ENCODE measurements at regions not wholly inside any gene's neighbourhood (a gene's known extent, or its start where the extent isn't known, plus 50 kb on each side); places are given as distances from the start of the nearest gene placed in this dataset.

DNA sequence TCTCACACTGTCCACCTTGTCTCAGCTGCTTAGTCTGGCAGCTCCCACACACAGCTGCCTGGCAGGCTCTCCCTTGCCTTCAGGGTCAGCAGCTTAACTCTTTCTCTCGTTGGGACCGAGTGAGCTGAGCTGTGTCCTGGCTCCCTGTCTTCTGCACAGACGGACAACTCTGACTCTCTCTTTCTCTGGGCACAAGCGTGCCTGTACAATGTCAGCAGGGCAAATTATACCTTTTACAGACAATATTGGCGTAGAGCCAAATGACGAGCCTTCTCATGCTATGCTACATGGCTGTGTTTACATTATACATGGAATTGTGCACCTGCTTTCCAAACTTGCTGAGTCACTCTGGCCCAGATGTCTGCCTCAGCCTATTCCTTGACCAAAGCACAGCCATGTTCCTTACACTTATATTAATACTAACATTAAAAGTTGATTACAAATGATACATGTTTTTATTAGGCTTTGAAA is 188.6 kb downstream of the CYLC2 start:
- TF ChIP-seq, protein P1, sequence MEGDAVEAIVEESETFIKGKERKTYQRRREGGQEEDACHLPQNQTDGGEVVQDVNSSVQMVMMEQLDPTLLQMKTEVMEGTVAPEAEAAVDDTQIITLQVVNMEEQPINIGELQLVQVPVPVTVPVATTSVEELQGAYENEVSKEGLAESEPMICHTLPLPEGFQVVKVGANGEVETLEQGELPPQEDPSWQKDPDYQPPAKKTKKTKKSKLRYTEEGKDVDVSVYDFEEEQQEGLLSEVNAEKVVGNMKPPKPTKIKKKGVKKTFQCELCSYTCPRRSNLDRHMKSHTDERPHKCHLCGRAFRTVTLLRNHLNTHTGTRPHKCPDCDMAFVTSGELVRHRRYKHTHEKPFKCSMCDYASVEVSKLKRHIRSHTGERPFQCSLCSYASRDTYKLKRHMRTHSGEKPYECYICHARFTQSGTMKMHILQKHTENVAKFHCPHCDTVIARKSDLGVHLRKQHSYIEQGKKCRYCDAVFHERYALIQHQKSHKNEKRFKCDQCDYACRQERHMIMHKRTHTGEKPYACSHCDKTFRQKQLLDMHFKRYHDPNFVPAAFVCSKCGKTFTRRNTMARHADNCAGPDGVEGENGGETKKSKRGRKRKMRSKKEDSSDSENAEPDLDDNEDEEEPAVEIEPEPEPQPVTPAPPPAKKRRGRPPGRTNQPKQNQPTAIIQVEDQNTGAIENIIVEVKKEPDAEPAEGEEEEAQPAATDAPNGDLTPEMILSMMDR (IDR thresholded peaks at IDR 0.05; ENCODE audit: low read depth, low read length) = no peak
- TF ChIP-seq EZH2phosphoT487 (IDR thresholded peaks at IDR 0.05; ENCODE audit: low read depth) = no peak

All from OCI-LY3 (cell line).